Activated CD4-positive, alpha-beta T cell treated with anti-CD3 and anti-CD28 coated beads for 36 hours (primary cell): ENCODE measurements at regions not wholly inside any gene's neighbourhood (a gene's known extent, or its start where the extent isn't known, plus 50 kb on each side); places are given as distances from the start of the nearest gene placed in this dataset.

Experiments
- ATAC-seq: fragments of 200-7000 bp; cut with Tn5 transposase; one replicate; pipeline ENCODE4 v1.10.0; 2021; ENCODE audit warnings: mild to moderate bottlenecking, moderate library complexity
- CTCF ChIA-PET: fragments of 350-600 bp; sonication (Branson Sonifier 250); formaldehyde crosslinking; loops from one replicate; lab custom pipeline; 2021; ENCODE audit warnings: antibody characterized with exemption; lab: Charles Lee
- POLR2A ChIA-PET: fragments of 350-600 bp; sonication (Branson Sonifier 250); formaldehyde crosslinking; loops from one replicate; lab custom pipeline; 2021; ENCODE audit warnings: antibody characterized with exemption, inconsistent platforms; lab: Charles Lee
- DNase-seq: peaks from one replicate; pipeline ENCODE4 v3.0.0-alpha.2; 2020
- H3K27ac Mint-ChIP-seq: one replicate; pipeline ENCODE4 v1.8.0; 2021; ENCODE audit warnings: mixed read lengths
- H3K27me3 Mint-ChIP-seq: one replicate; pipeline ENCODE4 v1.8.0; 2021; ENCODE audit warnings: mixed read lengths
- H3K36me3 Mint-ChIP-seq: one replicate; pipeline ENCODE4 v1.8.0; 2021; ENCODE audit warnings: low read depth, mixed read lengths
- H3K4me1 Mint-ChIP-seq: one replicate; pipeline ENCODE4 v1.8.0; 2021; ENCODE audit warnings: mixed read lengths
- H3K4me3 Mint-ChIP-seq: one replicate; pipeline ENCODE4 v1.8.0; 2021; ENCODE audit warnings: mild to moderate bottlenecking, moderate library complexity, mixed read lengths
- H3K9me3 Mint-ChIP-seq: one replicate; pipeline ENCODE4 v1.8.0; 2021; ENCODE audit warnings: low read depth, mixed read lengths
- intact Hi-C, 2 experiments: fragments of 100-400 bp; cut with DNase I in 1 of 2; cut with micrococcal nuclease in 1 of 2; formaldehyde crosslinking; loops; one replicate each; pipeline versions ENCODE4 v1.14.2 to v1.15.1; 2022 to 2024; cut with DNase I, micrococcal nuclease

DNA sequence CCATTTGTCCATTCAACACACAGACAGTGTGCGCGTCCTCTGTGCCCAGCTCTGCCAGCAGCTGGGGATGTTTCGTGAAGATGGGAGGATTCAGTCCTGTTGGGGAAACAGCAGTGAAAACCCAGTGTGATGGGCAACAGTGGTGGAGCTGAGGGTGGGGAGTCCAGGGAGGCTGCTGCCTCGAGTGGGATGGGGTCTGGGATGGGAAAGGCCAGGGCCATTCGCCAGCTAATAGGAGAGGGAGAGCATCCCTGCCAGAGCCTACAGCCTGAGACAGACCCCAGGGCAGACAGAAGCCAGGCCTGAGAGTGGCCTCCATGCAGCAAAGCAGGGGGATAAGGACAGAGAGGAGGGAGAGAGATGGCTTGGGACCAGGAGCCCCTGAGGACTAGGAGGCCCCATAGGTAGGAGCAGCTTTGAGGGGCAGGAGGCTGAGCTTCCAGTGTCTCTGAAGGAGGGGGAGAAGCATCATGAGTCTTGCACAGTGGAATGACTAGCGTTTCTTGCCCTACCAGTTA, 252.6 kb downstream of the NPHP4 start:
- ChIA-PET POLR2A (no interaction called here), CTCF (no interaction called here)
- Mint-ChIP-seq H3K27ac (no peak overlapping the region), H3K4me3 (no peak overlapping the region), H3K9me3 (no peaks in the 10 kb centered on the region), H3K27me3 (peaks cover 7% of the 10 kb centered on the region), H3K4me1 (no peaks in the 10 kb centered on the region), H3K36me3 (no peaks in the 10 kb centered on the region)
- DNase-seq (no peak), ATAC-seq (no peak)
- intact Hi-C loops, result no loop called here

DNA sequence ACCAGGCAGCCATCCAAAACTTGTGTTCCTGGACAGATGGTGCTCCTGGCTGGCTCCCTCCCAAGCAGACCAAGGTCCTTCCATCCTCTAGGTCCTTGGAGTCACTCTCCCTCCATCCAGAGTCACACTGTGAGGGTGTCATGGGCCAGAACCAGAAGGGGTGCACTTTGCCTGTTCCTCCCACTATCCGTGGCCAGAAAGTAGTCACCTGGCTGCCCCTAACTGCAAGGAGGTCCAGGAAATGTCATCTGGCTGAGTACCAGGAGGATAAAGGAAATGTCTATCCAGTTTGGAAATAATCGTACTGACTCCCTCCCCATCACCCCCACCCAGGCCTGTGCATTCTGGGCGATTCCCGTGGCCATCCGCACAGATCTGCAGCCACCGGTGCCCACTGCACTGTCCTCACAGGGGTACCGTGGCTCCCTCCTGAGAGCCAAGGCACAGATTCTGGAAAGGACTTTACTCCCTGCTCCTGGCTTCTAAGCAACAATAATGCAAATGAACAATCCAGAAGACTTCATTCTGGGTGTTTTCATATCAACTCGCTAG, 253.2 kb downstream of the NPHP4 start:
- Mint-ChIP-seq H3K27ac (no peak overlapping the region), H3K4me3 (no peak overlapping the region), H3K27me3 (peaks cover 5% of the 10 kb centered on the region), H3K36me3 (no peaks in the 10 kb centered on the region), H3K4me1 (no peaks in the 10 kb centered on the region), H3K9me3 (no peaks in the 10 kb centered on the region)
- DNase-seq (no peak), ATAC-seq (no peak)
- ChIA-PET CTCF (interaction anchor here (0.7 kb wide), 1 partner anchor 111 kb away, joined by 3 read pairs; no protein-coding TSS in a partner anchor), POLR2A (no interaction called here)
- intact Hi-C loops, result no loop called here

DNA sequence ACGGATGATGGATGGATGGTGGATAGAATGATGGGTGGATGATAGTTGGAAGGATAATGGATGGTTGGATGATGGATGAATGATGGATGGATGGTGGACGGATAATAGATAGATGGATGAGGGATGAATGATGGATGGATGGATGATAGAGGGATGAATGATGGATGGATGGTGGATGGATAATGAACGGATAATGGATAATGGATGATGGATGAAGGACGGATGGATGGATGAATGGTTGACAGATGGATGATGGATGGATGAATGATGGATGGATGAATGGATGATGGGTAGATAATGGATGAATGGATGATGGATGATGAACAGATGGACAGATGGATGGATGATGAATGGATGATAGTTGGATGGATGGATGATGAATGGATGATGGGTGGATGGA, 255.1 kb downstream of the NPHP4 start:
- intact Hi-C loops, result no loop called here
- Mint-ChIP-seq H3K4me3 (no peak overlapping the region), H3K36me3 (no peaks in the 10 kb centered on the region), H3K27ac (no peak overlapping the region), H3K9me3 (no peaks in the 10 kb centered on the region), H3K4me1 (no peaks in the 10 kb centered on the region), H3K27me3 (peaks cover 5% of the 10 kb centered on the region)
- CTCF ChIA-PET, result no interaction called here
- no peak for ATAC-seq
- POLR2A ChIA-PET, result no interaction called here
- no peak for DNase-seq

DNA sequence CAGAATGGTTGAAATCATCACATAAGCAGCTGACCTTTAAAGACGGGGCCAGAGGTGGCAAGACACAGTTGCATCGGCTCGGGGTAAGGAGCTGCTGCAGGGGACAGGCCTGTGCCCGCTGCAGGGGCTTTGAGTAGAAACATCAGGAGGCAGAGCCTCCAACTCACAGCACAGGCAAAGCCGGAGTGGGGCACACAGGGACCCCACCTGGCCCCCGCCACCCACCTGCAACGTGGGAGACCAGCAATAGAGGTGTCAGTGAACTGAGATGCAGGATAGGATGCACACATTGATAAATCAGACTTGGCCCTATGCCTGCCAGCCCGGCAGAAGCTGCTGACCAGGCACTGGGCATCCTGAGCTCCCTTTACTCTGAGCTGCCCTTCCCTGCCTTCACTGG, 257.2 kb downstream of the NPHP4 start:
- POLR2A ChIA-PET, result no interaction called here
- intact Hi-C loops, result no loop called here
- Mint-ChIP-seq H3K4me3 (no peak overlapping the region), H3K36me3 (no peaks in the 10 kb centered on the region), H3K27me3 (peaks cover 5% of the 10 kb centered on the region), H3K9me3 (no peaks in the 10 kb centered on the region), H3K4me1 (no peaks in the 10 kb centered on the region), H3K27ac (no peak overlapping the region)
- ATAC-seq (no peak), DNase-seq (no peak)
- CTCF ChIA-PET, result no interaction called here

DNA sequence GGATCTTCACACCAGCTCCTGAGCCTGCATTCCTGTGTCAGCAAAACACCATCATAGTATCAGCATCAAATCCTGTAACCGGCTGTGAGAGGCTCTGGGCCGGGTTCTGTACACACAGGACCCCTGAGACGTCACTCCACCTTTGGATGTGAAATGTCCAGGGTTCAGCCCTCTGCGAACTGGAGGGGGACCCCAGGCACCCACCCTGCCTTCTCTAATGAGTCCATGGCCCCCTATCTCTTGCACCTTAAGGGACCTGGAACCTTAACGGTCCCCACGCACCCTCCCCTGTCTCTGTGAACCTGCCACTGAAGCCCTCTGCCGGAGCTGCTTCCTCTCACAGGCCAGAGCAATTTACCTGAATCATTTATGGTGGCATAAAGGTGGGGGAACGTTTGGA, 257.8 kb downstream of the NPHP4 start:
- peaks cover 5% of the 10 kb centered on the region for H3K27me3 Mint-ChIP-seq
- H3K36me3 Mint-ChIP-seq, result no peaks in the 10 kb centered on the region
- H3K4me1 Mint-ChIP-seq, result no peaks in the 10 kb centered on the region
- no peak overlapping the region for H3K4me3 Mint-ChIP-seq
- intact Hi-C loops, result no loop called here
- H3K27ac Mint-ChIP-seq, result no peak overlapping the region
- CTCF ChIA-PET, result no interaction called here
- POLR2A ChIA-PET, result no interaction called here
- no peak for ATAC-seq
- no peaks in the 10 kb centered on the region for H3K9me3 Mint-ChIP-seq
- no peak for DNase-seq

DNA sequence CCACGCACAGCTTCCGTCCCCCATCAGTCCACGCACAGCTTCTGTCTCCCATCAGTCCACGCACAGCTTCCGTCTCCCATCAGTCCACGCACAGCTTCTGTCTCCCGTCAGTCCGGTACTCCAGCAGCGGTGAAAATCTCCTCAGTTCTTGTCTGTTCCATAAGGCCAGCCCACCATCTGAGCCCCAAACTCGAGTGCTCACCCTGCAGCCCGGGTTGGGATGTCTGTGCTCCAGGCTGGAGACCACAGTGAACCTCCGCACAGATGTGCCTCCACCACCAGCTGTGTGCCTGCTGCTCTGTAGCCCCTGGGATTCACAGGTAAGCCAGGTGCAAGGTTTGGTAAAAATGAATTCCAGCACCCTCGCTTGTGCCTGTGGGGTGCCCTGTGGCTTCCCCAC, 258.6 kb downstream of the NPHP4 start:
- no peaks in the 10 kb centered on the region for H3K4me1 Mint-ChIP-seq
- POLR2A ChIA-PET, result no interaction called here
- intact Hi-C loops, result no loop called here
- H3K9me3 Mint-ChIP-seq, result no peaks in the 10 kb centered on the region
- H3K36me3 Mint-ChIP-seq, result no peaks in the 10 kb centered on the region
- peaks cover 5% of the 10 kb centered on the region for H3K27me3 Mint-ChIP-seq
- no peak overlapping the region for H3K27ac Mint-ChIP-seq
- CTCF ChIA-PET, result no interaction called here
- no peak for DNase-seq
- ATAC-seq, result no peak
- H3K4me3 Mint-ChIP-seq, result no peak overlapping the region

DNA sequence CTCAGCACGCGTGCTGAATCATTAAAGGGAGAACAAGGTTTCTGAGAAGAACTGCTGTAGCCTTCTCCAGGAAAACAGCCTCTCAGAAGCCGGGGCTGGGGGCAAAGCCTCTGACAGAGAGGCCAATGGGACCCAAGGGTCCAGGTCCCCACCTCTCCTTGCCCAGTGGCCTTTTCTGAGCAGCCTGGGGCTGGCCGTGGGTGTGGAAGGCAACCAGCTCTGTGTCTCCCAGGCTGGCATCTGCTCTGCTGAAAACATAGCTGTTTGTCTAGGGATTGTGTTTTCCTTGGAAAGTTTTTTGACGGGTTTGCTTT, 261.2 kb downstream of the NPHP4 start:
- H3K4me3 Mint-ChIP-seq, result no peak overlapping the region
- POLR2A ChIA-PET, result no interaction called here
- peaks cover 3% of the 10 kb centered on the region for H3K27me3 Mint-ChIP-seq
- H3K9me3 Mint-ChIP-seq, result no peaks in the 10 kb centered on the region
- H3K36me3 Mint-ChIP-seq, result no peaks in the 10 kb centered on the region
- no peaks in the 10 kb centered on the region for H3K4me1 Mint-ChIP-seq
- ATAC-seq, result no peak
- no peak overlapping the region for H3K27ac Mint-ChIP-seq
- intact Hi-C loops, result no loop called here
- CTCF ChIA-PET, result interaction anchor here (1.5 kb wide), 1 partner anchor 15 kb away, joined by 3 read pairs; no protein-coding TSS in a partner anchor
- DNase-seq, result no peak

DNA sequence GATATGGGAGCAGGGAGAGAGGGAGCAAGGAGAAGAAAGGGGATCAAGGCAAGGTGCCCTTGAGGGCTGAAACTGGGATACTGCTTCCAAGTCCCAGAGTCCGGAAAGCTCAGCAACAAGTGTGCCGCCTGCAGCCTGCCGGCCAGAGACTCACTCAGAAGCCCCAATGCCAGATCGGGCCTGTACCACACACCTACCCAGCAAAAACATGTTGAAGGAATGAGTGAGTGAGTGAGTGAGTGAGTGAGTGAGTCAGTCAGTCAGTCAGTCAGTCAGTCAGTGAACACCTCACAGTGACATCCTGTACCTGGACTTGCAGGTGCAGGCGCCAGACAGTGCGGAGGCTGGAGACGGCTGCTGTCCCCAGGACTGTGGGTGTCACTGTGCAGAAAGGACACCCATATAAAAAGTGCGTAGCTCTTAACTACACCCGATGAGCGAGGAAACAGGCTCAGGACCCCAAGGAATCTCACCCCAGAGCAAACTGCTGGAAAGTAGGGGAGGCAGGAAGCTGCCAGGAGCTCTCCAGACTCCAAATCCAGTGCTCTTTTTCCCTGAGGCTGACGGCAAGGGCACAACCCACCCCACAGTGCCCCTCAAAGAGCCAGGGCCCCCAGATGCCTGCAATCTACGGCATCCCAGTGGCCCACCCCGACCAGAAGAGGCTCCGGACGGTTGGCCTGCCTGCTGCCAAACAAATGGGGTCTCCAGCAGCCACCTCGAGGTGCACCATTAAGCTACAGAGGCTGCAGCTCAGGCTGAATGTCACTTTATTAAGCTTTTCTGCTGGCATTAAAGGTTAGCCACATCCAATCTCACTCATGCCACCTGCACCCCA, 261.7 kb downstream of the NPHP4 start:
- Mint-ChIP-seq H3K27me3 (peaks cover 3% of the 10 kb centered on the region), H3K36me3 (no peaks in the 10 kb centered on the region), H3K4me3 (no peak overlapping the region), H3K27ac (no peak overlapping the region), H3K4me1 (no peaks in the 10 kb centered on the region), H3K9me3 (no peaks in the 10 kb centered on the region)
- POLR2A ChIA-PET, result no interaction called here
- no peak for DNase-seq
- CTCF ChIA-PET, result interaction anchor here (1.5 kb wide), 1 partner anchor 16 kb away, joined by 3 read pairs; no protein-coding TSS in a partner anchor
- intact Hi-C loops, result no loop called here
- no peak for ATAC-seq

DNA sequence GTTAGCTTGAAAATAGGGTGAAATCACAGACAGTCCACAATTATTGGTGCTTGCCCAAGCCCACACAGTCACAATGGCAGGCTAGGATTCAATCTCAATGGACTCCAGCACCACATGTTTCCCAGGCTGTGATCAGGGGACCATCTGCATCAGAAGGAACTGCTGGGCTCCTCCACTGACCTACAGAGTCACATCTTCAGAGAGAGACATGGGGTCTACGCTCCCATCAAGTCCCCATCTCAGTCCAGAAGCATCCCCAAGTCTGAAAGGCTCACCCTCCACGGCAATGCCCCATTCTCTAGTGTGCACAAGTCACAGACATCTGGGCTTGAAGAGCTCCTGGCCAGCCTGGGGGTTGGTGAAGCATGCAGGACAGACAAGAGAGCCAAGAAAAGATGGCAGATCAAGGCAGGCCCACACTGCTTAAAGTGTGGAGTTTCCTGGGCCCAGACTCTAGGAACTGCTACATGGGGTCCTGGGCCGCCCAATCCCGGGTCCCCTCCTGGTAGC, 262.5 kb downstream of the NPHP4 start:
- intact Hi-C loops, result no loop called here
- no peaks in the 10 kb centered on the region for H3K9me3 Mint-ChIP-seq
- no peaks in the 10 kb centered on the region for H3K36me3 Mint-ChIP-seq
- H3K27ac Mint-ChIP-seq, result no peak overlapping the region
- H3K4me1 Mint-ChIP-seq, result no peaks in the 10 kb centered on the region
- ChIA-PET CTCF (no interaction called here), POLR2A (no interaction called here)
- DNase-seq, result no peak
- H3K27me3 Mint-ChIP-seq, result no peaks in the 10 kb centered on the region
- H3K4me3 Mint-ChIP-seq, result no peak overlapping the region
- no peak for ATAC-seq

DNA sequence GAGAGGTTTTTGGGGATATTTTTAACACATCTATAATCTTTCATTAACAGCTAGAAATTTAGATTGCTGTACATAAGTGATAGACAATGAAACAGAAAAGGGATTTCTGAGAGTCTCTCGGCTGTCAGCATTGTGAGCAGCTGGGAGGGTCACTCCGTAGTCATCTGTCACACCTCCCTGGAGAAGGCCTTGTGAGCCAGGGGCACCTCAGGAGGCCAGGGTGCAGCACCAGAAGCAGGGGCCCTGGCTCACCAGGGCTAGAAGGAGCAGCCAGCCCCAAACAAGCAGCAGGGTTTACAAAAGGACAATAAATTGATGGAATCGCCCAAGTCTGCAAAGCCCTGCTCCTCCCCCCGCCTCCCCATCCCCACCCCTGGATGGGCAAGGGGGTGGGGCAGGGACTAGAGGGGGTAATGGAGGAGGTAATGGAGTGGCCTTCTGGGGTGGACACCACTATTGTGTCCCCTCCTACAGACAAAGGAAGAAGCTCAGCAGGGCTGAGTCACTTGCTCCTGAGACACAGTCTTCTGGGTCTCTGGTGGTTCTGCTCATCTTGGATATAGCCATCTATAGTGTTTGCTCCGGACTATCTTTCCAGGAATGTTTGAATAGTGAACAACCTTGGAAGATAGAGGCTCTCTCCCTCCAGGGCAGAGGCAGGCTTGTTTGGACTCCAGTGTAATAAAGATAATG, 263.4 kb downstream of the NPHP4 start:
- Mint-ChIP-seq H3K4me3 (no peak overlapping the region), H3K4me1 (no peaks in the 10 kb centered on the region), H3K27me3 (no peaks in the 10 kb centered on the region), H3K27ac (no peak overlapping the region), H3K9me3 (no peaks in the 10 kb centered on the region), H3K36me3 (no peaks in the 10 kb centered on the region)
- ATAC-seq, result no peak
- POLR2A ChIA-PET, result no interaction called here
- CTCF ChIA-PET, result interaction anchor here (0.5 kb wide), 1 partner anchor 1053 kb away, joined by 3 read pairs; no protein-coding TSS in a partner anchor
- DNase-seq, result no peak
- intact Hi-C loops, result no loop called here

DNA sequence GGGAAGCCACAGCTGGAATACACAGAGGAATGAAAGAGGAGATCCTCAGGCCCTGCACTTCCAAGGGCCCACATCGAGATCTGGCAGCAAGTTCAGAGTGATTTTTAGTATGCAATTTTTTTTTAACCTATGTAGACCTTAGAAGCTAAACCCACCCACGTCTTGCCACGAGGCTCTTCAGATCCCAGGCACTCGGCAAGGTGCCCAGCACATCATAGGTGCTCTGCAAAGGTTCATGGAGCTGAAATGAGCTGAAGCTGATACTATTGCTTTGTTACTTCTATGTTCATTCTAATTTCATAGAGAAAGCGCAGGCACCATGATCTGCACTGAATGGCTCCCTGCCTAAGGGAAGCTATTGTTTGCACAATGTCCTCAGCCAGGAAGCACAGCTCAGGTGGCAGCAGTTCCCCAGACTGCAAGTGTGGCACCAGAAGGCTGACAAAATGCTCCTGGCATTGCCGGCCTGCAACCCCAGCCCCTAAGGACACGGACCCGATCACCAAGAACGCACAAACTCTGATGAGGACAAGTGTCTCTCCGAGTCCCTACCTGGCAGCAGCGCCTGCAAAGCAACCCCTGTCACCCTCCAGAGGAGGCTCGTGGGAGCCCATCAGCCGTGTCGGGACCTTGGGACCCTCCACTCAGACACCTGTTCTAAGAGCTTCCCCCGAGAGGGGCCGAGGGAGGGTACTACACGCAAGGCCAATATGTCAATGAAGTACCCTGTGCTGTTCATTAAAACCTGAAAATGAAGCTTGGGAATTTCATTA, 264.2 kb downstream of the NPHP4 start:
- H3K27ac Mint-ChIP-seq, result no peak overlapping the region
- ATAC-seq, result no peak
- no peaks in the 10 kb centered on the region for H3K9me3 Mint-ChIP-seq
- H3K27me3 Mint-ChIP-seq, result no peaks in the 10 kb centered on the region
- no peak overlapping the region for H3K4me3 Mint-ChIP-seq
- ChIA-PET CTCF (interaction anchor here (0.5 kb wide), 1 partner anchor 1052 kb away, joined by 3 read pairs; no protein-coding TSS in a partner anchor), POLR2A (no interaction called here)
- intact Hi-C loops, result no loop called here
- no peak for DNase-seq
- no peaks in the 10 kb centered on the region for H3K36me3 Mint-ChIP-seq
- H3K4me1 Mint-ChIP-seq, result no peaks in the 10 kb centered on the region
